MM.1S (cell line): ENCODE measurements at regions not wholly inside any gene's neighbourhood (a gene's known extent, or its start where the extent isn't known, plus 50 kb on each side); places are given as distances from the start of the nearest gene placed in this dataset.

Experiments used
- DNase-seq: peaks from one replicate; pipeline ENCODE4 v3.0.0-alpha.2; 2015
- H2AFZ ChIP-seq: fragments of 300-600 bp; sonication (generic); 2 replicates; pipeline ENCODE4 v1.6.0; 2016; ENCODE audit warnings: antibody characterized with exemption, low read length
- H3F3A ChIP-seq: fragments of 300-600 bp; sonication (generic); 2 replicates; pipeline ENCODE4 v1.6.1; 2016; ENCODE audit warnings: mild to moderate bottlenecking, antibody characterized with exemption, low read length, moderate library complexity, mixed read lengths; ENCODE audit not compliant: insufficient read depth
- H3K27ac ChIP-seq: fragments of 300-600 bp; sonication (generic); 2 replicates; pipeline ENCODE4 v1.5.1; 2016; ENCODE audit warnings: mild to moderate bottlenecking, low read length
- H3K27me3 ChIP-seq: fragments of 300-600 bp; sonication (generic); replicated peaks from 2 replicates; pipeline ENCODE4 v1.6.0; 2016; ENCODE audit warnings: low read length; ENCODE audit not compliant: insufficient read depth
- H3K36me3 ChIP-seq: fragments of 300-600 bp; sonication (generic); replicated peaks from 2 replicates; pipeline ENCODE4 v1.6.1; 2016; ENCODE audit warnings: mild to moderate bottlenecking, low read length, mixed read lengths; ENCODE audit not compliant: insufficient read depth
- H3K4me1 ChIP-seq: fragments of 300-600 bp; sonication (generic); 2 replicates; pipeline ENCODE4 v1.6.1; 2016; ENCODE audit warnings: low read length, mixed read lengths
- H3K4me2 ChIP-seq: fragments of 300-600 bp; sonication (generic); 2 replicates; pipeline ENCODE4 v1.6.0; 2016; ENCODE audit warnings: low read depth, low read length
- H3K4me3 ChIP-seq: fragments of 300-600 bp; sonication (generic); 2 replicates; pipeline ENCODE4 v1.5.1; 2016; ENCODE audit warnings: low read length, mixed read lengths
- H3K79me2 ChIP-seq: fragments of 300-600 bp; sonication (generic); 2 replicates; pipeline ENCODE4 v1.6.1; 2016; ENCODE audit warnings: mixed run types, low read length, mixed read lengths
- H3K9ac ChIP-seq: fragments of 300-600 bp; sonication (generic); 2 replicates; pipeline ENCODE4 v1.6.1; 2016; ENCODE audit warnings: low read length, mixed read lengths
- H3K9me2 ChIP-seq: fragments of 300-600 bp; sonication (generic); replicated peaks from 2 replicates; pipeline ENCODE4 v1.6.1; 2016; ENCODE audit warnings: mild to moderate bottlenecking, low read length, mixed read lengths; ENCODE audit not compliant: insufficient read depth
- H3K9me3 ChIP-seq: fragments of 300-600 bp; sonication (generic); replicated peaks from 2 replicates; pipeline ENCODE4 v1.6.1; 2016; ENCODE audit warnings: mild to moderate bottlenecking, low read length, mixed read lengths; ENCODE audit not compliant: insufficient read depth
- H4K20me1 ChIP-seq: fragments of 300-600 bp; sonication (generic); 2 replicates; pipeline ENCODE4 v1.6.1; 2016; ENCODE audit warnings: mild to moderate bottlenecking, low read length, moderate library complexity, mixed read lengths; ENCODE audit not compliant: insufficient read depth
- CTCF ChIP-seq: fragments of 300-600 bp; sonication (generic); IDR thresholded peaks from 2 replicates; pipeline ENCODE4 v1.5.1; 2016; ENCODE audit warnings: antibody characterized with exemption, low read length, mixed read lengths
- EZH2 ChIP-seq: fragments of 300-600 bp; sonication (generic); optimal IDR thresholded peaks from 2 replicates; pipeline ENCODE3; 2017; ENCODE audit warnings: low read depth, mild to moderate bottlenecking, antibody characterized with exemption, low read length, mixed read lengths
- EZH2phosphoT487 ChIP-seq: fragments of 300-600 bp; sonication (generic); IDR thresholded peaks from 2 replicates; pipeline ENCODE4 v1.6.1; 2018; ENCODE audit warnings: antibody characterized with exemption, low read length

- Histone ChIP-seq H3K9ac (no peak overlapping the region), H3K4me1 (no peaks in the 10 kb centered on the region), H3K4me2 (no peak overlapping the region), H3K79me2 (no peaks in the 10 kb centered on the region), H3K9me2 (no peaks in the 10 kb centered on the region), H3K4me3 (no peak overlapping the region), H3K36me3 (no peaks in the 10 kb centered on the region), H3K27ac (no peak overlapping the region), H3F3A (no peaks in the 10 kb centered on the region), H3K27me3 (no peaks in the 10 kb centered on the region), H2AFZ (no peak overlapping the region), H3K9me3 (no peaks in the 10 kb centered on the region), H4K20me1 (no peaks in the 10 kb centered on the region)
- TF ChIP-seq EZH2phosphoT487 (no peak), CTCF (no peak), EZH2 (no peak)
- DNase-seq, result no peak
These were observed 493.8 kb upstream of the MANEA start for GRCh38 chr6:95083506-95083905.

GRCh38 chr6:95084867-95085266 lies 492.5 kb upstream of the MANEA start:
- Histone ChIP-seq H3K9ac (no peak overlapping the region), H3K9me2 (no peaks in the 10 kb centered on the region), H4K20me1 (no peaks in the 10 kb centered on the region), H3K27ac (no peak overlapping the region), H3K79me2 (no peaks in the 10 kb centered on the region), H3F3A (no peaks in the 10 kb centered on the region), H3K4me2 (no peak overlapping the region), H3K36me3 (no peaks in the 10 kb centered on the region), H2AFZ (no peak overlapping the region), H3K4me1 (no peaks in the 10 kb centered on the region), H3K9me3 (no peaks in the 10 kb centered on the region), H3K4me3 (no peak overlapping the region), H3K27me3 (no peaks in the 10 kb centered on the region)
- no peak for DNase-seq
- no peak for TF ChIP-seq CTCF

GRCh38 chr6:95087394-95088097 lies 489.8 kb upstream of the MANEA start:
- no peaks in the 10 kb centered on the region for H4K20me1 ChIP-seq
- DNase-seq, result no peak
- H2AFZ ChIP-seq, result no peak overlapping the region
- H3K27me3 ChIP-seq, result no peaks in the 10 kb centered on the region
- H3K36me3 ChIP-seq, result no peaks in the 10 kb centered on the region
- TF ChIP-seq EZH2 (no peak), CTCF (no peak), EZH2phosphoT487 (no peak)
- no peak overlapping the region for H3K9ac ChIP-seq
- no peak overlapping the region for H3K4me3 ChIP-seq
- H3K4me2 ChIP-seq, result no peak overlapping the region
- H3K9me3 ChIP-seq, result no peaks in the 10 kb centered on the region
- no peaks in the 10 kb centered on the region for H3K4me1 ChIP-seq
- H3K79me2 ChIP-seq, result no peaks in the 10 kb centered on the region
- H3K27ac ChIP-seq, result no peak overlapping the region
- no peaks in the 10 kb centered on the region for H3F3A ChIP-seq
- no peaks in the 10 kb centered on the region for H3K9me2 ChIP-seq
